OCI-LY7 (cell line): ENCODE measurements at regions not wholly inside any gene's neighbourhood (a gene's known extent, or its start where the extent isn't known, plus 50 kb on each side); places are given as distances from the start of the nearest gene placed in this dataset.

Experiments used
- BruUV-seq: library from RNA; stranded (reverse); fragments of 400-500 nt; replicated peaks from 2 replicates; lab custom pipeline; 2021; lab: Mats Ljungman, UMichigan
- CTCF ChIA-PET: fragments of 300-600 bp; sonication (Branson Sonifier 250); formaldehyde crosslinking; loops from one replicate; lab custom pipeline; 2022; ENCODE audit warnings: antibody characterized with exemption; ENCODE audit not compliant: unreplicated experiment; lab: Charles Lee
- POLR2A ChIA-PET: fragments of 300-600 bp; sonication (Branson Sonifier 250); formaldehyde crosslinking; loops from one replicate; lab custom pipeline; 2022; ENCODE audit warnings: antibody characterized with exemption; lab: Charles Lee
- DNase-seq: peaks from one replicate; pipeline ENCODE4 v3.0.0-alpha.2; 2015; ENCODE audit warnings: low spot score
- H2AFZ ChIP-seq: fragments of 200-600 bp; sonication (generic), shearing (Covaris generic); 2 replicates; pipeline ENCODE4 v1.6.1; 2014; ENCODE audit warnings: mild to moderate bottlenecking, antibody characterized with exemption, low read length, moderate library complexity
- H3K27ac ChIP-seq: fragments of 200-600 bp; sonication (generic); 2 replicates; pipeline ENCODE4 v1.5.1; 2014; ENCODE audit warnings: mixed run types, low read depth, mild to moderate bottlenecking, moderate library complexity, low read length, inconsistent platforms; ENCODE audit not compliant: poor library complexity, severe bottlenecking
- H3K36me3 ChIP-seq: fragments of 200-600 bp; sonication (generic); 2 replicates; pipeline ENCODE4 v1.6.1; 2014; ENCODE audit warnings: mild to moderate bottlenecking, antibody characterized with exemption, low read length, moderate library complexity, mixed read lengths; ENCODE audit not compliant: insufficient read depth
- H3K4me1 ChIP-seq: fragments of 200-600 bp; sonication (generic); 2 replicates; pipeline ENCODE4 v1.5.1; 2014; ENCODE audit warnings: mild to moderate bottlenecking, low read length; ENCODE audit not compliant: insufficient read depth, poor library complexity, severe bottlenecking
- H3K4me2 ChIP-seq: fragments of 200-600 bp; sonication (generic); 2 replicates; pipeline ENCODE4 v1.6.1; 2014; ENCODE audit warnings: mild to moderate bottlenecking, low read length
- H3K4me3 ChIP-seq: fragments of 200-600 bp; sonication (generic); 2 replicates; pipeline ENCODE4 v1.5.1; 2014; ENCODE audit warnings: mild to moderate bottlenecking, low read depth, low read length; ENCODE audit not compliant: poor library complexity, severe bottlenecking
- H3K79me2 ChIP-seq: fragments of 200-600 bp; sonication (generic); 2 replicates; pipeline ENCODE4 v1.6.1; 2016; ENCODE audit warnings: low read depth, mild to moderate bottlenecking, low read length, moderate library complexity, mixed read lengths; ENCODE audit not compliant: insufficient read depth
- H3K9me2 ChIP-seq: fragments of 200-600 bp; sonication (generic); 2 replicates; pipeline ENCODE4 v1.6.1; 2016; ENCODE audit warnings: mild to moderate bottlenecking, low read length, mixed read lengths; ENCODE audit not compliant: insufficient read depth
- H3K9me3 ChIP-seq: fragments of 200-600 bp; sonication (generic); 2 replicates; pipeline ENCODE4 v1.6.1; 2014; ENCODE audit warnings: mild to moderate bottlenecking, mixed run types, low read length, mixed read lengths
- H4K20me1 ChIP-seq: fragments of 200-600 bp; sonication (generic); 2 replicates; pipeline ENCODE4 v1.6.1; 2014; ENCODE audit warnings: mild to moderate bottlenecking, antibody characterized with exemption, low read length, moderate library complexity, mixed read lengths; ENCODE audit not compliant: insufficient read depth
- EZH2phosphoT487 ChIP-seq: fragments of 200-600 bp; sonication (generic); IDR thresholded peaks from 2 replicates; pipeline ENCODE4 v1.6.1; 2018; ENCODE audit warnings: low read depth, borderline replicate concordance, mild to moderate bottlenecking, mixed run types, antibody characterized with exemption, low read length, moderate library complexity, mixed read lengths
- intact Hi-C: fragments of 100-400 bp; cut with micrococcal nuclease; formaldehyde crosslinking; loops from one replicate; pipeline ENCODE4 v1.10.0; 2022; ENCODE audit not compliant: unreplicated experiment
- TF ChIP-seq, protein P1 (sequence below): fragments of 200-600 bp; sonication (generic); conservative IDR thresholded peaks from 2 replicates; pipeline ENCODE4 v1.5.1; 2014; ENCODE audit warnings: mild to moderate bottlenecking, antibody characterized with exemption, low read length, moderate library complexity, mixed read lengths

DNA sequence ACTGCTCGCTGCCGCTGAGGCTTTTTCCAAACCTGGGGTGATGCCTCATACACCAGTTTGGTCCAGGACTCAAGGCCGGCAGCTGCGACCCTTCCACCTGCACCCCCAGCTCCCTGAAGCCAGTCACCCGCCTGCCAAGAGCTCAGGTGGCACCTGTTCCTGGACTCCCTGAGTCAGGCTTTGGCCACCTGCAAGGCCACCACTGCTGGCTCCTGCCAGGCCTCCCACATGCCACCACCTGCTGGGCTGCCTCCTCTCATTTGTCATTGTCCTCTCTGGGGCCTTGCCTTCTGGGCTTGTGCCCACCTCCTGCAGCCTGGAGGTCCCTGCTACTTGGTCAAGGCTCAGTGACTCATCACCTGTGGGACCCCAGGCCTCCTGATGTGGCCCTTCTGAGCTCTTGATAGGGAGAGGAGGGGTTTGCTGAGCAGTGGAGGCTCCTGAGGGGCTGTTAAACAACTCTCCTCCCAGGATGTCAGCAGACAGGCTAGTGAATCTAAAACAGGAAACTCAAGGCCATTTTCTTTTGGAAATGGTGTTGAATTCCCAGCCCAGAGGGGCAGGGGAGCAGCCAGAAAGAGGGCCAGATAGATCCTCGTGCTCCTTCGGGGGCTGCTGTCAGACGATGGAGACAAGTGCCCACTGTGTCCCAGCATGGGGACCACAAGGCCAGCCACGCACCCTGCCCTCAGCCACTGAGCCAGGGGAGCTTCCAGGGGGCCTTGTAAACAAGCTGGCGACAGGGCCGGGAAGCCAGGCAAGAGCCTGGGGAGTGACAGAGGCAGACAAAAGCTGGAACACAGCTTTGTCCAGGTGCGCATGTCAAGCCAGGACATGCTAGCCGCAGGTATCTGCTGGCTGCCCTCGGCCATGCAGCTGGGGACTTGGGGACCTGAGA, 416.8 kb downstream of the LRATD1 start:
- H3K4me3 ChIP-seq, result no peak overlapping the region
- no peaks in the 10 kb centered on the region for H3K79me2 ChIP-seq
- intact Hi-C loops, result no loop called here
- DNase-seq, result no peak
- no peaks in the 10 kb centered on the region for H3K36me3 ChIP-seq
- BruUV-seq, result no TSS peak
- no peak overlapping the region for H2AFZ ChIP-seq
- CTCF ChIA-PET, result interaction anchor here (1.0 kb wide), 1 partner anchor 10 kb away, joined by 3 read pairs; no protein-coding TSS in a partner anchor
- TF ChIP-seq, protein P1, sequence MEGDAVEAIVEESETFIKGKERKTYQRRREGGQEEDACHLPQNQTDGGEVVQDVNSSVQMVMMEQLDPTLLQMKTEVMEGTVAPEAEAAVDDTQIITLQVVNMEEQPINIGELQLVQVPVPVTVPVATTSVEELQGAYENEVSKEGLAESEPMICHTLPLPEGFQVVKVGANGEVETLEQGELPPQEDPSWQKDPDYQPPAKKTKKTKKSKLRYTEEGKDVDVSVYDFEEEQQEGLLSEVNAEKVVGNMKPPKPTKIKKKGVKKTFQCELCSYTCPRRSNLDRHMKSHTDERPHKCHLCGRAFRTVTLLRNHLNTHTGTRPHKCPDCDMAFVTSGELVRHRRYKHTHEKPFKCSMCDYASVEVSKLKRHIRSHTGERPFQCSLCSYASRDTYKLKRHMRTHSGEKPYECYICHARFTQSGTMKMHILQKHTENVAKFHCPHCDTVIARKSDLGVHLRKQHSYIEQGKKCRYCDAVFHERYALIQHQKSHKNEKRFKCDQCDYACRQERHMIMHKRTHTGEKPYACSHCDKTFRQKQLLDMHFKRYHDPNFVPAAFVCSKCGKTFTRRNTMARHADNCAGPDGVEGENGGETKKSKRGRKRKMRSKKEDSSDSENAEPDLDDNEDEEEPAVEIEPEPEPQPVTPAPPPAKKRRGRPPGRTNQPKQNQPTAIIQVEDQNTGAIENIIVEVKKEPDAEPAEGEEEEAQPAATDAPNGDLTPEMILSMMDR, result no peak
- no peak for TF ChIP-seq EZH2phosphoT487
- H3K4me2 ChIP-seq, result no peak overlapping the region
- H3K9me3 ChIP-seq, result no peaks in the 10 kb centered on the region
- POLR2A ChIA-PET, result interaction anchor here (0.5 kb wide), 1 partner anchor 533 kb away, joined by 3 read pairs; no protein-coding TSS in a partner anchor
- no peak overlapping the region for H3K27ac ChIP-seq
- H3K4me1 ChIP-seq, result no peaks in the 10 kb centered on the region
- no peaks in the 10 kb centered on the region for H3K9me2 ChIP-seq
- no peaks in the 10 kb centered on the region for H4K20me1 ChIP-seq

DNA sequence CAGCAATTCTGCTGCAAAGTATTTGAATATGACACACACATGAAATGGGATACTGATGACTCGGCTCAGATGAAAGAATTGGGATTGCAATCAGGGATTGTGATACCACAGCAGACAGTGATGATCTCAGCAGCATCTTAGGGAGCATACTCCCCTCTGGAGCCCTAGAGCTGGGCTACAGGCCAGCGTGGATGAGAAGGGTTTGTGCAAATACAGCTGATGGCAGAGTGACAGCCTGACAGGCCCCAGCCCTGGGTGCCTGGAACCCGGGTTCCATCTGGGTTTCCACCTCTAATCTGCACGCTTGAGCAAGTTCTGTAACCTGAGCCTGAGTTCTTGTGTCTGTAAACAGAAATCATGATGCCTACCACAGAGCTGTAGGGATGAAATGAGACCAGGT, 418.0 kb downstream of the LRATD1 start:
- Histone ChIP-seq H3K4me2 (no peak overlapping the region), H4K20me1 (no peaks in the 10 kb centered on the region), H3K4me1 (no peaks in the 10 kb centered on the region), H3K27ac (no peak overlapping the region), H3K4me3 (no peak overlapping the region), H3K9me2 (no peaks in the 10 kb centered on the region), H3K9me3 (no peaks in the 10 kb centered on the region), H3K36me3 (no peaks in the 10 kb centered on the region), H2AFZ (no peak overlapping the region), H3K79me2 (no peaks in the 10 kb centered on the region)
- ChIA-PET CTCF (interaction anchor here (1.0 kb wide), 1 partner anchor 11 kb away, joined by 3 read pairs; no protein-coding TSS in a partner anchor), POLR2A (interaction anchor here (0.9 kb wide), 1 partner anchor 10 kb away, joined by 3 read pairs; no protein-coding TSS in a partner anchor)
- no peak for DNase-seq
- intact Hi-C loops, result no loop called here
- no TSS peak for BruUV-seq
- no peak for TF ChIP-seq EZH2phosphoT487
- TF ChIP-seq, protein P1, result no peak

DNA sequence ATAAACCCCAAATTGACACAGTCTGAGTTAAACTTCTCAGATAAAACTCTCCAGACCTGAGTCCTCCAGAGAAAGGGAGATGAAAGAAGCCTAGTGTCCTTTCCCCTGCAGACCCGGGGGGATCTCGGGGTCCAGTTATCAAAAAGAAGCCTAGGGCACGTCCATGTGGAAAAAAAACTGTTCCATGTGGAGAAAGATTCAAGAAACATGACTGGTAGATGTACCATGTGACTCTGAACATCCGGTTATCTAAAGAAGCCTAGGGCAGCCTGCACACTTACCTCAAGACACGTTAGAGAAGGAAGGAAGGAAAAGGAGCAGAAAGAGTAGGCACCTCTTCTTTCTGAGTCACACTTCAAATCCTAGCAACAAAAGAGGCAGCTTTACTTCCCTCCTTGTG, 421.0 kb downstream of the LRATD1 start:
- POLR2A ChIA-PET, result no interaction called here
- Histone ChIP-seq H3K9me2 (no peaks in the 10 kb centered on the region), H3K36me3 (no peaks in the 10 kb centered on the region), H3K4me2 (no peak overlapping the region), H2AFZ (no peak overlapping the region), H3K4me3 (no peak overlapping the region), H3K4me1 (no peaks in the 10 kb centered on the region), H3K9me3 (no peaks in the 10 kb centered on the region), H3K27ac (no peak overlapping the region), H4K20me1 (no peaks in the 10 kb centered on the region), H3K79me2 (no peaks in the 10 kb centered on the region)
- no TSS peak for BruUV-seq
- intact Hi-C loops, result no loop called here
- CTCF ChIA-PET, result no interaction called here
- no peak for TF ChIP-seq EZH2phosphoT487
- TF ChIP-seq, protein P1, result no peak
- DNase-seq, result no peak
